HG02840 (cell line): ENCODE measurements at regions not wholly inside any gene's neighbourhood (a gene's known extent, or its start where the extent isn't known, plus 50 kb on each side); places are given as distances from the start of the nearest gene placed in this dataset.

Source experiments
- ATAC-seq: cut with Tn5 transposase; IDR thresholded peaks from one replicate; pipeline ENCODE4 v1.9.1; 2021; ENCODE audit warnings: mild to moderate bottlenecking, moderate library complexity, moderate number of reproducible peaks; ENCODE audit not compliant: unreplicated experiment, low FRiP score

DNA sequence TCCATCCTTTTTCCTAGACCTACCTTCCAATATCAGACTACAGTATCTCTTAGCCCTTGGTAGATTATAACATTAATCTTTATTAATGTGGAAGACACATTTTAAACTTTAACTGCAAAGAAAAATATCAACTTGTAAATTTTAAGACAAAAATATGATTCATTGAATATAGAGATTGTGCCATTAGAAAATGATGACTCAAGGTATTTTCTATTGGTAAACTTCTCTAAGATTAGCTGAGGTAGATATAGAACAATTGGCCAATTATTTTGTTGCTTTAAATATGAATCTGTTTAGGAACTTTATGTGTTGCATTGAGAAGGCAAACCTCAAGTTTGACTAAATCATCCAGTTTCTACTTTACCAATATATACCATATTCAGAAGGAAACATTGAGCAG, 604.7 kb downstream of the CBLN2 start:
- no peak for ATAC-seq

DNA sequence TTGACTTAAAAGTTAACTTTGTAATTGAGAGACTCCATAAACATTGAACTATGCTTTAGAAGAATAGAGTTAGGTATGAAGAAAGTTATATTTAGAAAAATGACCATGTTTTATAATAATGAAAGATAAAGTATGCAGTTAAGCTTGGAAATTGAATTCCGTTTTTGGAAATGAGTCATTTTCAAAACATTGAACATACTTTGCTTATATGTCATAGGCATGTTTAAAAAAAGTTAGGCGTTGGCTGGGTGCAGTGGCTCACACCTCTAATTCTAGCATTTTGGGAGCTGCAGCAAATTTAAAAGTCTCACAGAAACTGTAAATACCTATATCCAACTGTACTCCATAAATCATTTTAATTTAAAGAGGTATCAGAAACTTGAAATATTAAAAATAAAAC, 607.4 kb downstream of the CBLN2 start:
- ATAC-seq, result no peak

DNA sequence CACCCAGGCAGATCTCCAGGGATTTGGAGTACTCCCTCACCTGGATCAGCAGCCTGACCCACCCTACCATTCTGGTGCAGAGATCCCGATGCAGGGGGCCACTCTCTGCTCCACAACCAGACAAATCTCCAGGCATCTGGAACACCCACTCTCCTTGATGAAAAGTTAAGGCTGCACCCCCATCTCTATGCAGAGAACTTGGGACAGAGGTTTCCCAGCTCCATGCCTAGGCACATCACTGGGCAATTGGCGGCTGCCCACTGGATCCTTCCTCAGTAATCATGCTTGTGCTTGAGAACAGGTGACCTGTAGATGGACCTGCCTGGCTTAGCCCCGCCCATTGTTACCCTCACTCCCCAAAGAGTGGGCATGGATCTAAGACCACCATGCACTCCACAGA, 624.9 kb downstream of the CBLN2 start:
- no peak for ATAC-seq

DNA sequence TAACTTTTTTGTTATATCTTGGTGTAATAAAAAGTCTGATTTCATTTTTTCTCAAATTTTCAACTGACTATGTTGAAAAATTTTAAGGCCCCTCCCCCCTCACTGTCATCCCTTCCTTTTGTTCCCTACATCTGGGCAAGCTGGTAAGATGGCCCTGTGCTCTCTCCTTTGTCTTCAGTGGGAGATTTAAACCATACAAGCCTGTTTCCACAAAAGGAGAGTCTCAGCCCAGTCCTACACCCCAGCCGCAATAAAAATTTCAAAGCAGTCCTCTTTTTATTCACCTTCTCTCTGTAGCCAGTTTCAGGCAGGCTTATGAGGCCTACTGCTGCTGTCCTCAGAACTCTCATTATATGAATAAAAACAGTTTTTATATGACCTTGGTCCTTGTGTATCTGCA, 630.5 kb downstream of the CBLN2 start:
- ATAC-seq, result no peak

DNA sequence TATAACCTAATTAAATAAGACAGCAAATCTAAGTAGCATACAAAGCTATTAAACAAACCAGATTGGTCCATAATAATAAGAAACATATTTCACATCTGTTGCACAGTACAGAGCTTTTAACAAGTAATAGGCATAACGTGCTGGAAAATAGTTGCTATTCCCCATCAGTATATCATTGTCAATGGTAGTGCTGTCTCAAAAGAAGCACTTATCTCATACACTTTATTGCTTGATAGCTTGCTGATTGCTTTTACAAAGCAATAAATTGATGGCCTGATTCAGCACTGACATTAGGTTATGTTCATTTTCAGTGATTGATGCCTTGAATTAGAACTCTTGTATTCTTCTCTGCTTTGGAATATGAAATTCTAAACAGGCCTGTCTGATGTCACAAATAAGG, 641.7 kb downstream of the CBLN2 start:
- no peak for ATAC-seq

DNA sequence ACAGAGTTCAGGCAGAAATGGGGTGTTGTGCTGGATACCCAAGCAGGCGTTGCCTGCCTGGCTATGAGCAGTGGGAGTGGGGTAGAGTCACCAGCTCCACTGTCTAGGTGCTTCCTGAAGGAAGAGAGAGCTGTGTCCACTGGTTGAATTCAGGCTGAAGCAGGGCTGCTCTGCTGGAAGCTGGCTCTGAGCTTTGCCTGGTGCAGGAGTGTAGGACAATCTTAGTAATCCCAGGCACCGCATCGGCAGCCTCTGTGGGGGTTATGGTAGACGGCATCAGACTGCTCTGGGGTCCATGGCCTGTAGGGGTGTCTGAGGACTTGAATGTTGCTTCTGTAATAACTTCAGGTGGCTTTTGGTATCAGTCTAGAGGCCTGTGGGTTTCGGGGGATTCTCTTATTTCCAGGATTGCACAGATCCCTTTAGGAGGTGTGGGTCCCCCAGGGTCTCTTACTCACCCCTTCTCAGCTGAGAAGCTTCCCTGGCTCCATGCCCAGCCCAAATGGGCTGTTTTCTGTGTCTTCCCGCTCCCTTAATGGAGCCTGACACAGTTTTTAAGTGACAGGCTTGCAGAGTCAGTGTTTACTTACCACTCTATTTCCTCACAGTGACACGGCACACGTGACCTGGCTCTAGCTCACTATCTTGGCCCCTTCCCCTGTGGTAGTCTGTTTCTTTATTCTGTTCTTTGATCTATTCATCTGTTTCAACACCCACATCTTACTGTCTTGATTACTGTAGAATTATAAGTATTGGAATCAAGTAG, 644.3 kb downstream of the CBLN2 start:
- no peak for ATAC-seq

DNA sequence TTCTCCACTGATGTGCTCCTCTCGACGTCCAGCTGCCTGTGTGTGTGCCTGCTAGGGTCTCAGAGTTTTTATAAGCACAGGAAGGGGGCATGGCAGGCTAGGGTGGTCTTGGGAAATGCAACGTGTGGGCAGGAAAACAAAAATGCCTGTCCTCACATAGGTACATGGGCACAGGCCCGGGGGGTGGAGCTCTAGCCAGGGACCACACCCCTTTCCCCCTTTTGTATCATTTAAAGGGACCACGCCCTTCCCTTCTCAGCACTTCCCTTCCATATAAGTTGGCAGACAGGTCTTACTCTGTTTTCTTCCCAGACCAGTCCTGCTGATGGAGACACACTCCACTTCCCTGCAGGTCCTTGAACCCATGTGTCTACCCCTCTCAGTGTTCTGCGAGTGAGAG, 645.0 kb downstream of the CBLN2 start:
- no peak for ATAC-seq

DNA sequence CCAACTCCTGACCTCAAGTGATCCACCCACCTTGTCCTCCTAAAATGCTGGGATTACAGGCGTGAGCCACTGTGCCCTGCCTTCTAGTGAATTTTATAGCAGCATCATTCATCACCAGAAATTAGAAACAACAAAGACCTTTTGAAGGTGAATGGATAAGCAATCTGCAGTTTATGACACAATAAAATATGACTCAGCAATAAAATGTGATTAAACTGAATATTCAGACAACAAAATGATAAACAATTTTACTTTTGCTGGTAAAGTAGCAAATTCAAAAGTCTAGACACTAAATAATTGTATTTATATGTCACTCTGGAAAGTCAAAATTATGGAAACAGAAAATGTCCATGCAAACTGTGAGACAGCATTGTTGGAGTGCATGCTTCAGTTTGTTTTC, 656.6 kb downstream of the CBLN2 start:
- ATAC-seq, result no peak

DNA sequence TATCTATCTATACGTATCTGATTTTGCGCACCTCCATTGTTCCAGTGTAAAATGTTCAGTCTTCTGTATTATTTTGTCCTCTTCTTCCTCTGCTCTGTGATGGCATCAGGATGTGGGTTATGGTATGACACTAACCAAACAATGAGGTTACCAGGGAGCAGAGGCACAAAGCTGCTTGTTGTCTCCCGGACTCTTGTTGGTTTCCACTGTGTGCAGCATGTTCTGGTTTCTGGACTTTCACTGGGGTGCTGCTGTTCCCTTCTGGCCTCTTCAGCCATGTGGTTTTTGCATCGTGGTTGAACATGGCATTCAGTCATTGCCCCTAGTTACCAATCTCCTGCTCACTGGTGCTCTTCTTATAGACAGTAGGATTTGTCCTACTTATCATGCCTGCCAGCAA, 665.9 kb downstream of the CBLN2 start:
- no peak for ATAC-seq

DNA sequence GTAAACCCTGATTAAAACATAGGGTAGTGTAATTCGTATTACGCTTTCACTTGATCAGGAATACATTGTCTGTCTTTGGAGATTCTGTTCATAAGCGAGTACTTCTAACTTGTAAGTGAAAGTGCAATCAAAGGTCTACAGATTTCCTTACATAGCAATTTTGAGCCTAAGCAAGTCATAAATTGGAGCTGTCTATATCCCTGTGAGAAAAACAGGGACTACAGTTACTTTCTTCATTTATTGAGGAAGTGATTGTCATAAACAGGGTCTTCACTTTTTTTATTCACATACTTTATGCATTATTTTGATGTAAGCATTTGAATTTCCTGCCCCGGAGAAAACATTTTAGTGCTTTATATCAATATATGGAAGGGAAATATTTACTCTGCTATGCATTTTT, 670.4 kb downstream of the CBLN2 start:
- no peak for ATAC-seq

DNA sequence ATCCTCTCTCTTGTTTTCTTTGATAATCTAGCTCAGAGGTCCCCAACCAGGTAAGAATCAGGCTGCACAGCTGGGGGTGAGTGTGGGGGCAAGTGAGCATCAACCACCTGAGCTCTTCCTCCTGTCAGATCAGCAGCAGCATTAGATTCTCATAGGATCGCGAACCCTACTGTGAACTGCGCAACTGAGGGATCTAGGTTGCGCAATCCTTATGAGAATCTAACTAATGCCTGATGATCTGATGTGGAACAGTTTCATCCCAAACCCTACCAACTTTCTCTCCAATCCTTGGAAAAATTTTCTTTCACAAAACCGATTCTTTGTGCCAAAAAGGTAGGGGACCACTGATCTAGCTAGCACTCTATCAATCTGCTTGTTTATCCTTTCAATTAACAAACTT, 678.3 kb downstream of the CBLN2 start:
- no peak for ATAC-seq

DNA sequence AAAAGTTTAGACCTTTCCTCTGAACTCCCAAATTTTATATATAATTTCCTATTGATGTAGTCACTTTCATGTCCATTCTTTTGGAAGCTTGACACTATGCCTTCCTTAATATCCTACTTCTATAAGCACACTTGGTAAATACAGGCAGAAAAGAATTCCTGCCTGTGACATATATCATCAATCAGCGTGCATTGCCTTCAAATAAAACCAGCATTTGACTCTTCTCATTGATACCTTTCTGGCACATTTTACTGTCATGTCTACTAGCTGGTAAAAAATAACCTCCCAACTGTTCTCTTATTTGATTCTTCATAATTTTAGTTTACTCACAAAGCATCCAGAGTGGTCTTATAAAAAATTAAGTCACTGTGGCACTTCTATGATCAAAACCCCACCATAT, 693.5 kb downstream of the CBLN2 start:
- ATAC-seq, result no peak

DNA sequence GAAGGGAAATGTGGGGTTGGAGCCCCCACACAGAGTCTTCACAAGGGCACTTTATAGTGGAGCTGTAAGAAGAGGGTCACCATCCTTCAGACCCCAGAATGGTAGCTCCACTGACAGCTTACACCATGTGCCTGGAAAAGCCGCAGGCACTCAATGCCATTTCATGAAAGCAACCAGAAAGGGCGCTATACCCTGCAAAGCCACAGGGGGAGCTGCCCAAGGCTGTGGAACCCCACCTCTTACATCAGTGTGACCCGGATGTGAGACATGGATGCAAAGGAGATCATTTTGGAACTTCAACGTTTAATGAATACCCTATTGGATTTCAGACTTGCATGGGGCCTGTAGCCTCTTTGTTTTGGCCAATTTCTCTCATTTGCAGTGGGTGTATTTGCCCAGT, 694.7 kb downstream of the CBLN2 start:
- no peak for ATAC-seq

DNA sequence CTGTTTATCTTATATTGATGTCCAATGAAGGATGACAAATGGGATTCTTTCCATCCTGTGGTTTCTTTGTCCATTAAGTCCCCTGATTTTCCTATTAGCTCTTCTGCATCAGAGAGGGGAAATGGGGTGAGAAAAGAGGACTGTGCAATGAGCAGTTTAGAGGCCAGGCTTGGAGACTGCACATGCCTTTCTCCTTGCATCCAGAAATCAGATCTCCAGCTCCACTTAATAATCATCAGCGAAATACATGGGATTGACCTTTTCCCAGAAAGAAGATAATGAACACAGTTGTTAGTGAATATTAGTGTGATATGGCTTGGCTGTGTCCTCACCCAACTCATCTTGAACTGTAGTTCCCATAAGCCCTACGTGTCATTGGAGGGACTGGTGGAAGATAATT, 697.4 kb downstream of the CBLN2 start:
- no peak for ATAC-seq

DNA sequence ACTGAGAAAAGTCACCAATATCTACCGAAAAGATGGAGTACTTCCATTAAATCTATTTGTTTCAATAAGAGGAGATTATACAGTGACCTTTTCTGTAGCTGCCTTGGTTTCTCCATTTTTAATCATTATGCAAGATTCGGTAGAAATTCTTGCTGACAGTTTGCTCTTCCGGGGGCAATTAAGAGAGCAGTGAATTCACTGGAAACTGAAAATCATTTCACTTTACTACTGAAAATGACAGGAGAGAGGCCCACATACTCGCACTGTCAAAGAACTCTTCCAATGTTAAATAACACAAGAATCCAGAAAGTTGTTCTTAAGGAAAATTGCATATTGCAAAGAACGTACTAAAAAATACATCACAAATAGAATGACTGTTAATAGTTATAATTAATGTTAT, 699.3 kb downstream of the CBLN2 start:
- ATAC-seq, result no peak

DNA sequence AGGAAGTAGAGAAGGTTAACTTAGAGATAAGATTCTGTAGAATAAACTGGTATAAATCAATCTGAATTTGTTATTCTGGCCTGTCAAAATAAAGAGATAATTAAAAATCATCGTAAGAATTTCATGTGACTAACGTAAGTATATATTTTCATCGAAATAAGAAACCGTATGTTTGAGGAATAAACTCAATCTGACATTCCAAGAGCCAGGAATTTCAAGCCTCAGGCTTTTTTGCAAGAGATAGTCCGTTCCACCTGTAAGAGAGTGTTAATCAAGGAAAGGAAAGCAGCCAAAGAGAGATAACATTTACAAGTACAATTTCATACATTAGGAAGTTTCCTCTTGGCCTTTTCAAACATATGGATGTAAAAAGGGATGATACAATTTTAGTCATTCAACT, 701.5 kb downstream of the CBLN2 start:
- no peak for ATAC-seq

DNA sequence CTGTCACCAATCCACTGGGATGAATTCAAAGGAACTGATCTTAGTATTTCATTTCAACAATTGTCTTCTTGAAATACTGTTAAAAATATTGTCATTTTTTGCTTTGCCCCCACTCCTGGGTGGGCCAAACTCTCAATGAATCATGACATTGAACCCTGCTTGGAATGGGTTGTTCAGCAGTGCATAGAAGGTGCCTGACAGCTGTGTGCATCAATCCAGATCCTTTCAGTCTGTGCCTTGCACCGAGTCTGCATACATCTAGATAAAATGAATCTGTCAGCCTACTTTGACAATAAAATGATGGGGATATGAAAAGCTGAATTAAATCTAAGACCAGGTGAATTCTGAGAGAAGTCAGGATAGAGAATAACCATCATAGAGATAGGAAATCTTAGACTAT, 706.6 kb downstream of the CBLN2 start:
- no peak for ATAC-seq

DNA sequence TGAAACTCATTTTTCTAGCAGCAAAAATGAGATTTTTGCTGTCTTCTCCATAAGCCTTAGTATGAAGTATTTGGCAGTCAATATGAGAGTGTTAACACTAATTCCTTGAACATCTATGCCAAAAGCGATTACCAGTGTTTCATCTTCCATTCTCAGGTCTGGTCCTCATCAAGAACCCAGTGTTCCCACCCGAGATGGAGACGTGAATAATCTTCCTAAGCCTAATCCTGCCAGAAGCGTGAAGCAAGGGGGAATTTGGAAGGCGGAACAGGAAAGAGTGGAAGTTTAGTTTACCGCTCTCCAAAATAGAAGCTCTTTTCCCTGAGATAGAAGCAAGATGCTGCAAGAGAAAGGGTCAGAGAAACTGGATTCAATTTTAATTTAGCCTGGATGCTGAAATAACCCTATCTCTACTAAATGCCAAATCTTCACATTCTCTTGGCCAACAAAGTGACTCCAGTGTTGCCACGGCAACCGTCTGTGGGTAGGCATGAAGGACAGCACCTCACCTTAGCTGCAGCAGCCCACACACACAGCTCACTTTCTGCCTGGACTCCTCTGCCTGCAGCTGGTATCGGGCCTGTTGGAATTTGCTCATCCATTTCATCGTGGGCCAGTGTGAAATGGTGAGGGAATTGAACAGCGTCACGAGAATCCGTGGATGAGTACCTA, 711.1 kb downstream of the CBLN2 start:
- ATAC-seq, result no peak

DNA sequence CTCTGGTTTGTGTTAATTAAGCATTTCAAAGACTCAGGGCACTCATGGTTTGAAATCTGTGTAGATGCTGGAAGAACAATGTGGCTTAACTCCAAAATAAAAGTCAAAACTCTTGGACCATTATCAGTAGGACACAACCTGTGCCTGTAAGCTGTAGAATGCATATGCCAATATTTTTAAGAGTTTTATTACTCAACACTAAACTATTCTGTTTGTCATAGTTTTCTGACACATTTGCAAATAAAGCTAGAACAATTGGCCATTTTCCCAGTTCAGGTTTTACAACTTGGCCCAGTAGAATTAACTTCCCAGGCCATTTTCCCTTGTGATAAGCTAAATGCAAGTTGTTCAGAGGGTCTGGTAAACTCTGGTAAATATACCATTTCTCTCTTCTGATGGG, 713.1 kb downstream of the CBLN2 start:
- ATAC-seq, result no peak

DNA sequence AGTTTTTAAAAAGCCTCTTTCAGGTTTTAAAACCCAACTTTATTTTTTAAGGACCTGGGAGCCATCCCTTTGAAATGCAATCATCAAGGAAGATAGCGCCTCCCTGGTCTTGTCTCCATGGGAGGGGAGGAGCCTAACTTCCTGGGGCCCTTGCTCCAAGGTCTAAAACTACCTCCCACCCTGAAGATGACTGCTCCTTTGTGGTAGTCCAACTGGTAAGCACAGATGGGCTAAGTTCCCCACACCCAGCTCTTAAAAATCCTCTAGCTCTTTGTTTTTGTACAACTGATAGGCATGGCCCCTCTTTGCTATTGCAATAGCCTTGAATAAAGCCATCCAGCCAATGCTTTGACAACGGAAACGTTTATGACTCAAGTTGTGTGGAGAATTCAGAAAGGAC, 716.8 kb downstream of the CBLN2 start:
- no peak for ATAC-seq

DNA sequence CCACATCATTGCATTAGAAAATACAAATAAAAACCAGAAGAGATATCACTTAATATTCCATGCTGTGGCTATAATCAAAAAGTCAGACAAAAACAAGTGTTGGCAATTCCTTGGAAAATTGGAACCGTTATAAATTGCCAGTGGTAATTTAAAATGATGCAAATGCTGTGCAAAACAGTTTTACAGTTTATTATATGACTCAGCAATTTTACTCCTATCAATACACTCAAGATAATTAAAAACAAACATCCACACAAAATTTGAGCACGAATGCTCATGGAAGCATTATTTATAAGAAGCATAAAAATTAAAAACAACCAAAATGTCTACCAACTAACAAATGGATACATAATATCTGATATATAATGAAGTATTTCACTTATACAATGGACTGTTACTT, 728.8 kb downstream of the CBLN2 start:
- ATAC-seq, result no peak

DNA sequence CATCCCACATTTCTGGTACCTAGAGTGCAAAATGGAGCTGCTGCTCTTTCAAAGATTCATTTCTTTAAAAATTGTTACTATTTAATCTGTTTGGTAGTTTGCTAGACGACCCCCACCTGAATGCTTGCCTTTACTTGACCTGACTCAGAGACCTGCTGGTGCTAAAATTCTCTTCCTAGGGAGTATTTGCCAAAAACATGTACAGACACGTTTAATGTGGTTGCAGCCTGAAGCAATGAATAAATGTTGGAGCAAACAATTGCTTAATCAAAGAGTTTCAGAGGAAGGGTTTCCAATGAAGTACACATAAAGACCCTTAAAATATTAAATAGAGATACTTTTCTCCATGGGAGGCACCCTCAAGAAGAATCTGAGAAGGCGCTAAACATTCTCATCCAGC, 734.4 kb downstream of the CBLN2 start:
- no peak for ATAC-seq
